Cardiac septum (tissue), 1 donor: ENCODE measurements at regions not wholly inside any gene's neighbourhood (a gene's known extent, or its start where the extent isn't known, plus 50 kb on each side); places are given as distances from the start of the nearest gene placed in this dataset.

Experiments used
- DNase-seq: peaks from one replicate; pipeline ENCODE4 v3.0.0-alpha.2; 2020; ENCODE audit warnings: low spot score
- intact Hi-C: fragments of 100-400 bp; cut with DNase I; formaldehyde crosslinking; loops from one replicate; pipeline ENCODE4 v1.14.0; 2022
- donor health status: DM: no; HTN: no; CAD: no.

DNA sequence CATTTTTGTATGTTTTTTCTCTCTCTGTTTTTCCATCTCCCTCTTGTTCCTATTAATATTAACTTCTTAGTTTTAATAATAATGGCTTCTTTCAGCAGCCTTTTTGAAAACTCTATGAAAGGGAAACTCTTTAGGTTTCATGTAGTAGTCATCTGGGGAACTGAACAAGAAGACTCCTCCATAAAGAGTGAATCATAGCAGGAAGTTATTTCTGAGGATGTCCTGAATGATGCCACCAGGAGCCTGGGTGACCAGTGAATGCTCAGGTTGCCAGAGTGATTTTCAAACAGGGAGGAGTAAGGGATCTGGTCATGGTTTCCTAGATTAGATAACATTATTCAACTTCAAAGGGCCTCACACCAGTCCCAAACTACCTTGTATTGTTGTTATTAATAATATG is 212.8 kb upstream of the PDE5A start:
- intact Hi-C loops: no loop called here
- DNase-seq: no peak

- intact Hi-C loops: no loop called here
- no peak for DNase-seq
These were observed 207.0 kb upstream of the PDE5A start for GRCh38 chr4:119835613-119835910.

GRCh38 chr4:119834906-119835612 is 206.5 kb upstream of the PDE5A start:
- DNase-seq: no peak
- intact Hi-C loops: no loop called here

- intact Hi-C loops: no loop called here
- DNase-seq: no peak
These were observed 205.0 kb upstream of the PDE5A start for GRCh38 chr4:119833611-119834010.

DNA sequence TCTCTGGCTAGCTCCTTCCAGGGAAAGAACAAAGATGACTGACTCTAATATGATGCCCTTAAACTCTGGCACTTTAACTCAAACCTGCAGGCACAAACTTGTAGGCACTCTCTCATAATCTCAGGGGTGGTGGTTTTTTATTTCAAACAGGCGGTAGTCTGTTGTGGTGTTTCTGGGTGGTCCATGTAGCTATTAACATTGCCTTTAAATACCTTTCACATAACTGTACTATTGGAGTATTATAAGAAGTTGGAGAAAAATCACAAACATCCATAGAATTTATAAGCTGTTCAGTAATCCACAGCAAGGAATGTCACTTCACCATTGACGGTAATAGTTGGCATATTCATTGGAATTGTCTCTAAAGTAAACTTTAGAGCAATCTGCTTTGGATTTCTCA is 204.2 kb upstream of the PDE5A start:
- no peak for DNase-seq
- intact Hi-C loops: no loop called here

DNA sequence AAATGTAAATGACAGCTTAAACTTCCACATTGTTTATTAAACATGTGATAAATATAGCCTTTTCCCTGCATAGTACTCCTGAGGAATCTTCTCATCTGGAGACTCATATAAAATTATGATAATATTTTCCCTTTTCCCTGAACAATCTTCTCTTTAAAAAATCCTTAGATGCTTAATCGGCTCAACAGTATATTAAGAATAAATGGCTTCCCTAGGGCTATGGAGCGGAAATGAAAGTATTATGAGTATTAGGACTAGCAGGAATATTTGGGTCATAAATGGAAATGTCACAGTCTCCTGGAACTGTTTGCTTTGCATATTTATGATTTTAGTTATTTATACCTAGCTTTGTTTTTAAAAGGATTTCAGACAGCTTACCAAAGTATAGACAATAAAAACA is 200.7 kb upstream of the PDE5A start:
- intact Hi-C loops: no loop called here
- no peak for DNase-seq

DNA sequence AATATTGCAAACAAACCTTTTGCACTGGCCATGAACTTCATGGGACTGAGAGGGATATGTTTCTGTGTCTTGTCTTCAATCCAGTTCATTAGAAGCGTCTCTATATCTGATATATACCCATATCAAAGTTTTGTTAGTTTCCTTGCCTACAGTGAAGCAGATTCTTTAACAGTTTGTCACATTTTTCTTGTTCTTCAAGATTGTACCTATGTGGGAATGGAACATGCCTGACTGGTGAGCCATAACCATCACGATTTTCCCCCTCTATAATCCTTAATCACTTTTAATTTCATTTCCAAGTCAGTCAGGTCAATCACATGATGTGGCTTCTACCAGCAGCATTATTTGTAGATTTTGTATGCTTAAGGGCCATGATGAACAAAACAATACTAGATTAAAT is 197.1 kb upstream of the PDE5A start:
- intact Hi-C loops: no loop called here

GRCh38 chr4:119823891-119824290 is 195.3 kb upstream of the PDE5A start:
- no peak for DNase-seq
- intact Hi-C loops: no loop called here

More for the DNA sequence above, 197.1 kb upstream of the PDE5A start:
- no peak for DNase-seq

GRCh38 chr4:119823045-119823444 is 194.4 kb upstream of the PDE5A start:
- no peak for DNase-seq
- intact Hi-C loops: no loop called here

DNA sequence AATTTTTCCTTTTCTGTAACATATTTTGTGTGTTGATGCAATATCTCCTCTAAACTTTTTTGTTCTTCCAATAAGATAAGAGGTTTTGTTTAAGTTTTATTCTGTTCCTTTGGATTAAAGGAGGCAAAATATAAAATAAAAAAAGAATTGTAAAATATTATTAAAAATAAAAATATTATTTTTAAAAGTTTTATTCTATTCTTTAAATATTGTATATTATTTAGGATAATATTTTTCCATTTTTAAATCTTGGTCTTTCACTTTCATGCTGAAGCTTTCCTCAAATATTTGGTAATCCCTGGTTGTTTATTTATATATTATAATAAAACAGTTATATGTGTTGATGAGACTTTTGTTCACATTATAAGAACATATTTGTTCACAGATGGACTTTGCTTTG is 187.9 kb upstream of the PDE5A start:
- intact Hi-C loops: no loop called here
- no peak for DNase-seq

GRCh38 chr4:119810001-119810400 is 181.4 kb upstream of the PDE5A start:
- DNase-seq: no peak
- intact Hi-C loops: no loop called here

DNA sequence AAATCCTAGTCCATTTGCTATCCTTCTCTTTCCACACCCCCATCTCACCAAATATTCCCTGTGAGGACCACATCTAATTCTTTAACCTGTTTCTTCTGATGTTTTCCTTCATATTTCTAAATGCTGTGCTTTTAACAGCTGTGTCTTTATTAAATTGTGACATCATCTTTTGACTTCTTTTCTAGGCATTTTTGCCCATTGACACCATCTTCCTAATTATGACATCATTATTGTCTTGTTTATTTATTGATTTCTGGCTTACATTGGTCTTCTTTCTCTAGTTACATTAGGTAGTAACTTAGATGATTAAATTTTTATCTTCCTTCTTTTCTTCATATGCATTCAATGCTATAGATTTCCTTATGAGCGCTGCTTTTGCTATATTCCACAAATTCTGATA is 175.8 kb upstream of the PDE5A start:
- DNase-seq: no peak
- intact Hi-C loops: no loop called here

DNA sequence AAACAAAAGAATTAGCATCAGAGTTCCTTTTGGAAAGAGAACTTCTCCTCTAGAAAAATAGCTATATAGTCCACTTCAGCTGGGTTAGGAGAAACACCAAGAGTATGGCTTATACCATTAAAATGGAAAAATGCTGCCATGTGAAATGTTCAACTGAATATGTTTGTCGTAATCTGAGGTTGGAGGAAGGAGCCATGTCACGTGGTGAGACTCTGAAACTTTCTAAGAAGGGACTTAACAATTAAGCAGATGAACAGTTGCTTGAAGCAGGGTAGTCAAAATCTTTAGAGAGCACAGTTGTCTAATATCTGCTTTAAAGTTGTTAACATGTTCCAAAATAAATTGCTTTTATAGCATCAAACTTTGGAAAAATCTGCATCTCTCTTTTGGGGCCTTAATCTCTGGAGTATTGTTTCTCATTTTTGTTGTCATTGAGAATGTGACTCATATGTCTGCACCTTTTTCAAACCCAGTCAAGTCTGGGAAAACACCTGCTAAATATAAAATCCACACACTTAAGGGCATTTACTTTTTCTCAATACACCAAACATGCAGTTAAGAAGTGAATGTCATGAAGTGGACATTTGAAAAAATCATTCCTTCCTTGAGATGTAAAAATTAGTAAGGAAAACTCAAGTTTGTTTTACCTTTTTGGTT is 168.8 kb upstream of the PDE5A start:
- intact Hi-C loops: no loop called here
- no peak for DNase-seq

GRCh38 chr4:119795986-119796578 is 167.5 kb upstream of the PDE5A start:
- intact Hi-C loops: no loop called here
- no peak for DNase-seq

DNA sequence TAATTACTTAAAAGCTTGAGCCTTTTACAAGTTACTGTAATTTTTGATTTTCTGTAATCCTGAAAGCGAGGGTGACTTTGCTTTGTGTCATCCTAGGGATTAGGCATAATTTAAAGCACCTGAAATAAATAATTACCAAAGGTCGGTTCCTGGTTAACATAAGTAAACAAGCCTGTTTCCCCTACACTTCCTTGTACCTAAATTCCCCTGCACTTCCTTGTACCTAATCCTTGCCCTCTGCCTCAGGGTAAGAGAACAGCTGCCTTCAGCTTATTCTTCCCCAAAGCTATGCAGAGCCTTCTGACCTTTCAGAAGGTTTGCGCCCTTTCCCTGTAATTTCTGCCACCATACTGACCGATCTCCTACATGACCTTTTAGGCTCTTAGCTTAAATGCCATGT is 166.1 kb upstream of the PDE5A start:
- intact Hi-C loops: no loop called here
- DNase-seq: no peak

DNA sequence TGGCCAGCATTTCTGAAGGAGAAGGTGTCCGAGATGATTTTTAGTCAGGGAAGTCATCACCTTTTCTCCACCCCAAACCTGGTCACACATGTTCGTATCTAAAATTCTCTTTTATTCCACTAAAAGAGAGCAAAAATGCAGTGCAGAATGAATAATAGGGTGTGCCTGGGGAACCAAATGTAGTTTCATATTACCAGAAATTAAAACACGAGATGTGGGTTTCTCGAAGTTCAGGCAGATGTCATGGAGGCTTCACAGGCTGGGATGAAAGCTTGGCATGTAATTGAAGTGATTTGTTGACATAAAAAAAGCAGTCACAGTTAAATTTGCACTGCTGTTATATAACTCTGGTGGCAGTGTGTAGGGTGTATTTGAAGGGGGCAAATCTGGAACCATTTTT is 165.5 kb upstream of the PDE5A start:
- intact Hi-C loops: no loop called here

GRCh38 chr4:119788349-119789266 is 160.0 kb upstream of the PDE5A start:
- no peak for DNase-seq
- intact Hi-C loops: loop anchor here (10.0 kb wide), 3 partner anchors 64 to 256 kb away; no protein-coding TSS in a partner anchor

More for the DNA sequence above, 165.5 kb upstream of the PDE5A start:
- no peak for DNase-seq

- no peak for DNase-seq
- intact Hi-C loops: loop anchor here (10.0 kb wide), 3 partner anchors 61 to 259 kb away; no protein-coding TSS in a partner anchor
These were observed 157.4 kb upstream of the PDE5A start for GRCh38 chr4:119785963-119786362.

DNA sequence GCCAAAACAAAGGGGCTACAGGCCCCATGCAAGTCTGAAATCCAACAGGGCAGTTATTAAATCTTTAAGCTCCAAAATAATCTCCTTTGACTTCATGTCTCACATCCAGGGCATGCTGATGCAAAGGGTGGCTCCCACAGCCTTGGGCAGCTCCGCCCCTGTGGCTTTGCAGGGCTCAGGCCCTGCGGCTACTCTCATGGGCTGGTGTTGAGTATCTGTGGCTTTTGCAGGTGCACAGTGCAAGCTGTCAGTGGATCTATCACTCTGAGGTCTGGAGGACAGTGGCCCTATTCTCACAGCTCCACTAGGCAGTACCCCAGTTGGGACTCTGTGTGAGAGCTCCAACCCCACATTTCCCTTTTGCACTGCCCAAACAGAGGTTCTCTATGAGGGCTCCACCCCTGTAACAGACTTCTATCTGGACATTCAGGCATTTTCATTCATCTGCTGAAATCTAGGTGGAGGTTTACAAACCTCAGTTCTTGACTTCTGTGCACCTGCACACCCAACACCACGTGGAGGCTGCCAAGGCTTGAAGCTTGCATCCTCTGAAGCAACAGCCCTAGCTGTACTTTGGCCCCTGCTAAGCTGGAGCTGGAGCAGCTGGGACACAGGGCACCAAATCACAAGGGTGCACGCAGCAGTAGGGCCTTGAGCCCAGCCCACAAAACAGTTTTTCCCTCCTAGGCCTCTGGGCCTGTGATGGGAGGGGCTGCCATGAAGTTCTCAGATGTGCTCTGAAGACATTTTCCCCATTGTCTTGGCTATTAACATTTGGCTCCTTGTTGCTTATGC is 154.8 kb upstream of the PDE5A start:
- intact Hi-C loops: loop anchor here (5.0 to 10.0 kb wide), 4 partner anchors 59 to 261 kb away; partner anchors contain the start of gene PDE5A
- DNase-seq: no peak
